Activated T-helper 1 cell treated with anti-CD3 and anti-CD28 coated beads, Interleukin-2, amount 50 U/mL, for 16 hours (primary cell): ENCODE measurements at regions not wholly inside any gene's neighbourhood (a gene's known extent, or its start where the extent isn't known, plus 50 kb on each side); places are given as distances from the start of the nearest gene placed in this dataset.

ENCODE experiments used
- DNase-seq, 2 donors: peaks; one replicate each; pipeline ENCODE4 v3.0.0-alpha.2; 2020; ENCODE audit warnings: low read depth in 1 of 2, low spot score in 1 of 2

DNA sequence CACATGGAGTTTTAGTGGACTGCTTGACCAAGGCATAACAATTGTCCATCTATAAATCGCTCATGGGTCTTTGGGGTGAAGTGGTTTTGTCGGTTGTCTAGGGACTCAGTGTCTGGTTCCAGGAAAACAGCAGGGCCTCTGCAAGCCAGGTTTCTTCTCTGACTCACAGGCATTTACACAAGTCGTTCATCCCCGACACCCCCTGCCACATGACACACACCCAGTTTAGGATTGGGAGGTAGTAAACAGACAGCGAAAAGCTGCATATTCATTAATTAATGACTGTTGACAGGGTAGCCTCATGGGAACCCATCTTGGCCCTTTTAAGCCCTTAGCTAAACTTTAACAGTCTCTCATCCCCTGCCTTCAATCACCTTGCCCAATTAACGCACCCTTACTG is 194.8 kb upstream of the ACVR2A start:
- DNase-seq: no peak

- DNase-seq: no peak
Measured at GRCh38 chr2:147649286-147649685, 195.5 kb upstream of the ACVR2A start.

DNA sequence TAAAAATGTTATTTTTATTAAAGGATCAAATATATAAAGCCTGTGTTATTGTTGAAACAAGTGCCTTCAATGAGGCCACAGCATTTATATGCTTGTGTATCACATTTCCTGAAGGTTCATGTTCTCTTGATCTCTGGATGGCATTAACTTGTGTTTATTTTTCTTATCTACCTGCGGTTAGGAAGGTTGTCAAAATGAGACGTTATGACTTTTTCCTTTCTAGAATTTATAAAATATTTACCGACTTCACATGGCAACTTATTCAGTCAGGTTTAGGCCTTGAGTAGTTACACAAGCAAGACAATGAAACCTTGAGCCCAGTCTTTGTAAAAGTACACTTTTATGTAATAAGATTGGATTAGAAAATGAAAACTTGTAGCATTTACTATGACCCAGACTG is 196.4 kb upstream of the ACVR2A start:
- no peak for DNase-seq

DNA sequence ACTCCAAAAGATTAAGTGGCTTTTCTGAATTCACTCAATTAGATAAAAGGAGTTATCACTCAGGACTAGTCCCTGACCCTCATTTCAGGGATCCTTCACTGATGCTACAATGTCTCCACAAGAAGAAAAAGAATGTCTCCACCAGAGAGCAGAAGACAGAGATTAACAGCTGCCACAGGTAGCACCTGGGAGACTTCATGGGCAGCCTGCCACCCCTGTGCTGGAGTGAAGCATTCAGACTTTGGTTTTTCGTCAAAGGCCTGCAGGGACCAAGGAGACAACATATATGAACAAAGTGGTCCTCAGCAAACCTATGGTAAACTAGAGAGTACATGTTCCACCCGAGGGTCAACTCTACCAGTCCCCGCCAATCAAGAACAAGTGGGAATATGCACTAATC is 197.0 kb upstream of the ACVR2A start:
- no peak for DNase-seq

GRCh38 chr2:147646818-147647468 is 197.9 kb upstream of the ACVR2A start:
- DNase-seq: no peak

GRCh38 chr2:147644491-147644890 is 200.3 kb upstream of the ACVR2A start:
- no peak for DNase-seq

DNA sequence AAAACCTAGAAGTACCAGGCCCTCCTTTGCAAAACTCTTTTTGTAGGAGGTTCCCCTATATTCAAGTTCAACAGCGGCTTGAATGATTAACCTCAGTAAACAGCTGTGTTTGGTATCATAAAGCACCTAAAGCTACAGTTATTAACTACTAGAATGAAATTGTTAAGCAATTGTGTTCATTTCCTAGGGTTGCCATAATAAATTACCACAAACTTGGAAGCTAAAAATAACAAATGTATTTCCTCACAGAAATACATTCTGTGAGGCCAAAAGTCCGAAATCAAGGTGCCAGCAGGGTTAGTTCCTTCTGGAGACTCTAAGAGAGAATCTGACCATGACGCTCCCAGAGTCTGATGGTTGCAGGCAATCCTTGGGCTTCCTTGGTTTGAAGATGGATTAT is 202.1 kb upstream of the ACVR2A start:
- no peak for DNase-seq

DNA sequence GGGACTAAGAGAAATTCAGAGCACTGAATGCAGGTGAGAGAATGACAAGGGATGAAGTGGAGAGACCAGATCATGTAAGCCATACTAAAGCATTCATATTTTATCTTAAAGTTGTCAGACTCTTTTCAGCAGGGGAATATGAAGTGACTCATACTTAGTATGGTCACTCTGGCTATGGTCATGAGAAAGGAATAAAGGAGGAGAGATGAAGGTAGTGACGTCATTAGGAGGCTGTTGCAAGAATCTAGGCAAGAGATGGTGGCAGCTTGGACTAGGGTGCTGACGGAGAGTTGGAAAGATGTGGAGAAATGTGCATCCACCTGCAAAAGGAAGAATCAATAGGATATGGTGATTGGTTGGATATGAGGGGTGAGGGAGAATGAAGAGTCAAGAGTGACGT is 203.2 kb upstream of the ACVR2A start:
- no peak for DNase-seq

- DNase-seq: no peak
Measured at GRCh38 chr2:147639891-147640290, 204.9 kb upstream of the ACVR2A start.

- no peak for DNase-seq
Measured at GRCh38 chr2:147639386-147639785, 205.4 kb upstream of the ACVR2A start.

DNA sequence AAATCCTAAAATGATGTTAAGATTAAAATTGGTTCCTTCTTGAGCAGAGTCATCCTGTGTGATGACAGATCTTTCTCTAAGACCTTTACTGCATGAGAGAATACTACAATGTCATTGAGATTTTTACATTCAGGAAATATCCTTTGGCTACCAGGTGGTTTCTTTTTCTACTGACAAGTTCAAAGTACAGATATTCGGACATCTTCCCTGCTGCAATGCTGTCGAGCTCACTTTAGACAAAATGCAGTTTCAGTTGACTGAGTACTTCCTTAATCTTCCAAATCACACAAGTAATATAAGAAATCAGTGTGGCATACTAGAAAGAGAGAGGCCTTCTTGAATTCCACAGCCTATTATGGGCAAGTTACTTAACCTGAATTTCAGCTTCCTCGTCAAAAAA is 207.9 kb upstream of the ACVR2A start:
- no peak for DNase-seq

DNA sequence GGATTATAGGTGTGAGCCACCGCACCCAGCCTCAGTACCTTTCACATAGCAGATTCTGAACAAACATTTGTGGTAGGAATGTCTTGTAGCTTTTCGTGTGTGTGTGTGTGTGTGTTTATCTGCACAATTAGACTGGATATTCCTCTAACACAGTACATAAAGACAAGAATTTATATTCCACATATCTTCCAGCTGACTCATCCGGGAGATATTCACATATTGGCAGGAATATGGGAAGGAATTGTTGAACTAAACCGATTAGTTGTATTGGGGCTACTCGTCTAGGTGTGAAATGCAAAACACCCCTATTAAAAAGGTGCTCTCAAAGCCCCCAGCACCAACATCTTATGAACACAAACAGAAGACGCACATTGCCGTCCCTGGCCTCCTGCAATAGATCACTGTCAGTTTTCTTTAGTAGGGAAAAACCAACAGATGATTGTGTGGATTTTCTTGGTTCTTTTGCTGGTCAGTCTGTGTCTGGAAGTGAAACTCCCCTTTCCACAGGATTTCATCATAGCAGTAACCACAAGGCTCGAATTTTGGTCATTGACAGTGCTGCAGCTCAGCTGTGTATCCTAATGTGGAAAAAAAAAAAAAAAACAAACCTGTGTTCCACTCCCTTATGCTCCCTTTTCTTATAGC is 208.5 kb upstream of the ACVR2A start:
- no peak for DNase-seq

DNA sequence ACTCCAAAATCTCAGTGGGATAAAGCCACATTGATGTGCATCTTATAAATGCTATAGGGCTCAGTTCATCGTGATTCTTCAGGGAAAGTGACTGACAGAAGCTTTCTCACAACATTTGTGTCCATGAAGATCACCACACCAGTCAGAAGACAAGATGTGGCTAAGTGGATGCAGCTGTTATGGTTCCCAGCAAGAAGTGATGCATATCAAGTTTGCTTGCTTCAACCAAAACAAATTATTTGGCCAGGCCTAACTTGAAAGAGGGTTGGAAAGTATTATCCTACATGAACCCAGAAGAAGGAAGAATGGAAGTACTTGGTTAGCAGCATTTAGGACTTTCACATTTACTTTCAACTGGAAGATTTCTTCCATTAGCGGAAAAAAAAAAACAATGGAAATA is 210.0 kb upstream of the ACVR2A start:
- DNase-seq: no peak

DNA sequence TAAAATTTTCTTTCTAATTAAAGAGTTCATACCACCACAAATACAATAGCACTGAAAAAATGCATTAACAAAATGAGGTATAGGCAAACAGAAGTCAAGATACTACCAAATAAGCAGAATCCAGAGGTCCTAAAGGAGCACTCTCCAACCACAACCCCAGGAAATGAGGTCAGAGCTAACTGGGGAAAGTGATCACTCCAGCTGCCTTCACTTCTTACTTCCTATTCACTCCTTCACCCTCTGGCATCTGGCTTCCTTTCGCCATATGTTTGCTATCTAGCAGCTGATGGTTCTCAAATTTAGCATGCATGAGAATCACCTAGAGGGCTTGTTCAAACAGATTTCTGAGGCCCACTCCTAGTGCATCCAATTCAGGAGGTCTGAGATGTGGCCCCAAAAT is 212.6 kb upstream of the ACVR2A start:
- no peak for DNase-seq

- DNase-seq: no peak
Measured at GRCh38 chr2:147631294-147631693, 213.5 kb upstream of the ACVR2A start.

GRCh38 chr2:147630585-147630984 is 214.2 kb upstream of the ACVR2A start:
- no peak for DNase-seq

GRCh38 chr2:147628971-147629421 is 215.8 kb upstream of the ACVR2A start:
- DNase-seq: no peak

DNA sequence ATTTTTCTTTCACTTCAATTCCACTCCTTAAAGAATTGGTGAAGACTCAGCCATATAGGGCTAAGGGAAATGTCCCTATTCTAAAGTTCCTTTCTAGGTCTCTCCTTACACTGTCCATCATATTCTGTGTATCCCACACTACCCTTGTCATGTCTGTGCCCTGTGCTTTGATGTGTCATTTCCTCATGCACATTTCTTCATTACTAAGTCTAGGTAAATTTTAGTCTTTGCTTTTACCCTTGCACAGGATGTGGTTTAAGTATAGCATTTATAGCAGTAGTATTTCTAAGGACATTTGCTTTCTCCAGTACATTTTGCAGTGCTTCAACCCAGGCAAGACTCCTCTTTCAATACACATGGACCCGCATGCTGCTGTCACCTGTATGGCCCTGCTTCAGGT is 221.5 kb upstream of the ACVR2A start:
- no peak for DNase-seq

DNA sequence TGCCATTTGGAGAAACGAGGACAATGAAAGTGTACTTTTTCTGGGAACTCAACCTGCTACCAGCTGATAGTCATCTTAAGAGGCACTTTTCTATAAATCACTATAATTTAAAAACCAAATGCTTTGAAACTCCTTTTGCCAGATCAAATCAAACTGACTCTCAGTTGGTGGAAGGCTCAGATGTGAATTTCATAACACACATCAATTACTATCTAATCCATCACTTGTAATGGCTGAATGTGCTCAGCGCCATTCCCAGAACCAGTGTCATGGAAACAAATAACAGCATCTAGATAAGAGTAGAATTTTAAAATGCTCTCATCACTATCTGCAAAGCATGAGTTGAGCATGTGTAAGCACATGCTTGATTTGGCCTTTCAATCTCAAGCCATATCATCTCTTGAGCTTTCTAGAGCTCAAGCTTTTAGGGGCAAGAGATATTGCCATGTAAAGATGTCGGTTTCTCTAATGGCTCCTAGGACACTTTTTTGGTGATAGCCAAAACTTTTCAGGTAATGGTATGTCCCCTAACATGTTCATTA is 223.1 kb upstream of the ACVR2A start:
- DNase-seq: no peak

DNA sequence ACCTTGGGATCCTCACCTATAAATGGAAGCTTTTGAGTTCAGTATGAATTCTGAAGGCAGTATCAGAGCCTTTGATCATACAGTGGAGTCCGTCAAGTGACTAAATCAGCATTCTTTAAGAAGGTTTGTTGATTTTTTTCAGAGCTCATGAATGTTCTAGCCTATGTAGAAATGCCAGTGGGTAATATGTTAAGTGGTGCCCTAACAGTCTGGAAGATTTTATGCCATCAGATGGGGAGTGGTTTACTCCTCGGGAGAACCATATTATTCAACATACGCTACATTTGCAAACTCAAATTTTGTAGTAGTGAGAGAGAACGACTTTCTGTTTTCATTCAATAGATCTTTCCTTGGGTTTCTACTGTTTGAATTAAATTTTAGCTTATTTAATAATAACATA is 225.0 kb upstream of the ACVR2A start:
- no peak for DNase-seq

DNA sequence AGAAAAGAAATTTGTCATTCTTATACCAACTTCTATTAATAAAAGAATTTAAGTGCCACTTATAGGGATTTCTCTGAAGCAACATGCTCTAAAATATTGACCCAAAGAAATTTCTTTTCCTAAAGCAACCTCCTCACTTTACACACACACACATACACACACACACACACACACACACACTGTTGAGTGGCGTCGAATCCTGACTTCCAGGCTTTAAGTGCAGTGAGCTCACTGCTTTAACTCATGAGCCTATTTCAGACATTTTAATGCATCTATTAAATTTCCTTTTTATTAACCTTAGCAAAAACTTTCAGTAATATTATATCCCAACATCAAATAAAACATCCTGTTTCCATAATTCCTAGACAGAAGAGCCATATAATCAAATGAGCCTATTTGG is 229.1 kb upstream of the ACVR2A start:
- no peak for DNase-seq

GRCh38 chr2:147614979-147615470 is 229.8 kb upstream of the ACVR2A start:
- no peak for DNase-seq

DNA sequence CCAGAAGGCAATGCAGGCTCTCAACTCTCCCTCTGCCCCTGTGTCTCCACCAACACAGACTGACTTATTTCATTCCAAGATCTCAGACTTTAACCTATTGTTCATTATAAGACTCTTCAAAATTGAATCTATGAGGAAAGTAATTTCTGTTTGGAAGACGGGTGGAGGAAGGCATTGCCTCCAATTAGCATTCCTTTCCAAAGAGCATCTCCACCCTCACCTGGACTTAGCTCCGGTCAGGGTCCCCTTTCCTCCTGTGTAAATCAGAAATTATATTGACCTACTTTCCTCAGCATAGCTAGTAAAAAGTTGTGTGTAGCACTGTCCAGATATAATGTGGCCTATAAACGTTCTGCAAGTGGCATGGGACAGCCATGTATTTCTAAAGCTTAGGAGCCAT is 230.4 kb upstream of the ACVR2A start:
- DNase-seq: no peak
